Ascending aorta (tissue), 2 donors: ENCODE measurements at regions not wholly inside any gene's neighbourhood (a gene's known extent, or its start where the extent isn't known, plus 50 kb on each side); places are given as distances from the start of the nearest gene placed in this dataset.

Source experiments
- DNase-seq, 2 donors: peaks; one replicate each; pipeline ENCODE4 v3.0.0-alpha.2; 2019; ENCODE audit warnings: low spot score in 2 of 2
- H3K27ac ChIP-seq, 2 donors: fragments of 200-600 bp; sonication (generic); one replicate each; pipeline ENCODE4 v1.5.1; 2016 to 2017; ENCODE audit warnings: mild to moderate bottlenecking in 1 of 2
- H3K27me3 ChIP-seq: fragments of 200-600 bp; sonication (generic); one replicate; pipeline ENCODE4 v1.5.1; 2017
- H3K36me3 ChIP-seq, 2 donors: fragments of 200-600 bp; sonication (generic); one replicate each; pipeline ENCODE4 v1.5.1; 2016
- H3K4me1 ChIP-seq, 2 donors: fragments of 200-600 bp; sonication (generic); one replicate each; pipeline ENCODE4 v1.5.1; 2016 to 2017; ENCODE audit warnings: mild to moderate bottlenecking in 1 of 2
- H3K4me3 ChIP-seq, 2 donors: fragments of 200-600 bp; sonication (generic); one replicate each; pipeline ENCODE4 v1.5.1; 2016 to 2017; ENCODE audit warnings: mild to moderate bottlenecking in 1 of 2
- H3K9me3 ChIP-seq, 2 donors: fragments of 200-600 bp; sonication (generic); one replicate each; pipeline ENCODE4 v1.5.1; 2016
- intact Hi-C: fragments of 100-400 bp; cut with DNase I; formaldehyde crosslinking; loops from one replicate; pipeline ENCODE4 v1.15.1; 2023
- TF ChIP-seq, protein P1 (sequence below), 3 experiments: fragments of 200-600 bp in 2 of 3; fragments of 450-650 bp in 1 of 3; sonication (generic) in 2 of 3; IDR thresholded peaks; one replicate each; pipeline ENCODE4 v1.5.1; 2016 to 2019; ENCODE audit warnings: antibody characterized with exemption in 3 of 3, mild to moderate bottlenecking in 1 of 3, moderate library complexity in 1 of 3

- no peak overlapping the region for H3K4me3 ChIP-seq
- no peaks in the 10 kb centered on the region for H3K4me1 ChIP-seq
- H3K9me3 ChIP-seq, result no peaks in the 10 kb centered on the region
- H3K27ac ChIP-seq, result no peak overlapping the region
- no peaks in the 10 kb centered on the region for H3K36me3 ChIP-seq
- H3K27me3 ChIP-seq, result no peaks in the 10 kb centered on the region
- TF ChIP-seq, protein P1, sequence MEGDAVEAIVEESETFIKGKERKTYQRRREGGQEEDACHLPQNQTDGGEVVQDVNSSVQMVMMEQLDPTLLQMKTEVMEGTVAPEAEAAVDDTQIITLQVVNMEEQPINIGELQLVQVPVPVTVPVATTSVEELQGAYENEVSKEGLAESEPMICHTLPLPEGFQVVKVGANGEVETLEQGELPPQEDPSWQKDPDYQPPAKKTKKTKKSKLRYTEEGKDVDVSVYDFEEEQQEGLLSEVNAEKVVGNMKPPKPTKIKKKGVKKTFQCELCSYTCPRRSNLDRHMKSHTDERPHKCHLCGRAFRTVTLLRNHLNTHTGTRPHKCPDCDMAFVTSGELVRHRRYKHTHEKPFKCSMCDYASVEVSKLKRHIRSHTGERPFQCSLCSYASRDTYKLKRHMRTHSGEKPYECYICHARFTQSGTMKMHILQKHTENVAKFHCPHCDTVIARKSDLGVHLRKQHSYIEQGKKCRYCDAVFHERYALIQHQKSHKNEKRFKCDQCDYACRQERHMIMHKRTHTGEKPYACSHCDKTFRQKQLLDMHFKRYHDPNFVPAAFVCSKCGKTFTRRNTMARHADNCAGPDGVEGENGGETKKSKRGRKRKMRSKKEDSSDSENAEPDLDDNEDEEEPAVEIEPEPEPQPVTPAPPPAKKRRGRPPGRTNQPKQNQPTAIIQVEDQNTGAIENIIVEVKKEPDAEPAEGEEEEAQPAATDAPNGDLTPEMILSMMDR (IDR thresholded peaks at IDR 0.05), result no peak
- intact Hi-C loops, result no loop called here
- DNase-seq, result peak in 1 of 2 donors; percentile 53
Observed at GRCh38 chr18:46290440-46291020, 186.3 kb downstream of the HAUS1 start.

DNA sequence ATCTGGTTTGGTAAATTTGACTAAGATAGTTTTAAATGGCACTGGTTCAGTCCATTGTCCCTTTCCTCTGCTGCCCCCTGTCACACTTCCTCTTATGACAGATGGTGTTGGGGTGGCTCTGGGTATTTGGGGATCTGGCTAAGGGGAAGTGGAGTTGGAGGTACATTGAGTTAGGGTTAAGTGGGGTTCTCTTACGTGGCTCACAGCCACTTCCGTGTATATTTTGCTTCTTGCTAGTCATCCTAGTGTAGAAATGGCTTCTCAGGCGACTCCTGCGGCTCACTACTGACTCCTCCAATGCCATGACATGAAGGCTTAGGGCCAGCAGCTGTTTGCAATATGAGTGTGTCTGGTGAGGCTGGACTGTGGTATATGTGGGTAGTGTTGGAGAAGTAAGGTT lies 187.0 kb downstream of the HAUS1 start:
- TF ChIP-seq, protein P1 (IDR thresholded peaks at IDR 0.05), result no peak
- Histone ChIP-seq H3K4me3 (no peak overlapping the region), H3K27ac (no peak overlapping the region), H3K9me3 (no peaks in the 10 kb centered on the region), H3K27me3 (no peaks in the 10 kb centered on the region), H3K36me3 (no peaks in the 10 kb centered on the region), H3K4me1 (no peaks in the 10 kb centered on the region)
- intact Hi-C loops, result no loop called here
- peak in 1 of 2 donors; percentile 50 for DNase-seq

DNA sequence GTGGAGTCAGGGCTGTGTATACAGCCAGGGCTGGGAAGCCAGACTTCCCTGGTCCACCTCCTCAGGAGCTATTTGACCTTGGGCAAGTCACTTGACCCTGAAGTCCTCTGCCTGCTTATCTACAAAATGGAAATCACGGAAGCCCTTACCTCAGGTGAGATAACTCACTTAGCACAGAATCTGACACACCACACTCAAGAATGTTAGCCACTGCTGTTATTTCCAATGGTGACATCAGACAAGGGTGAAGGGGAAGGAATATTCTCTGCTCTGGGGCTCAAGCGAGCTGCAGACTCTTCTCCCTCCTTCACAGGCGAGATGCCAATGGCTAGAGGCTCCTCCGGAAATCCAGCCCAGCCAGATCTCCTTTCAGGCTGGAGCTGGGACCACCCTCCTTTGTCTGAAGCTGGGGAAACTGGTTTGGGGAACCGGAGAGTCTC lies 189.6 kb downstream of the HAUS1 start:
- Histone ChIP-seq H3K27ac (no peak overlapping the region), H3K4me3 (no peak overlapping the region), H3K4me1 (no peaks in the 10 kb centered on the region), H3K9me3 (no peaks in the 10 kb centered on the region), H3K27me3 (no peaks in the 10 kb centered on the region), H3K36me3 (no peaks in the 10 kb centered on the region)
- intact Hi-C loops, result no loop called here
- TF ChIP-seq, protein P1 (IDR thresholded peaks at IDR 0.05), result no peak
- DNase-seq, result no peak

DNA sequence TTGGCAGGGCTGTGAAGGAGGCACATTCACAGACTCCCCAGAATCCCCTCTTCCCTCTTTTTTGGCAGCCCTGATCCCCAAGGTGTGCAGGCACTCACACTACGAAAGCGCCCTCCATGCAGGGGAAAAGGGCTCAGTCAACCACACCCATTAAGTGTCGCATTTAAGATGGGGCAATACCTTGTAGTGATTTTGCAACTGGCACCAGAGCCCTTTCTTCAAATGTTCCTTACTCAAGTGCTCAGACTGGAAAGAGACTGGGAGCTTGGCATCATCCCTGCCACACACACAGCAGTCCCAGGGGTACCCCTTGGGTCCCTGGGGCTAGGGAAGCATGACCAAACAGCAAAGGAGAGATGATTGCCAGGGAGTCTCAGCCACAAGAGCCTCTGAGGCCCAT lies 190.1 kb downstream of the HAUS1 start:
- H3K36me3 ChIP-seq, result no peaks in the 10 kb centered on the region
- no peaks in the 10 kb centered on the region for H3K27me3 ChIP-seq
- TF ChIP-seq, protein P1 (IDR thresholded peaks at IDR 0.05), result no peak
- no peaks in the 10 kb centered on the region for H3K4me1 ChIP-seq
- no peaks in the 10 kb centered on the region for H3K9me3 ChIP-seq
- no peak overlapping the region for H3K27ac ChIP-seq
- no peak overlapping the region for H3K4me3 ChIP-seq
- intact Hi-C loops, result no loop called here
- no peak for DNase-seq

- TF ChIP-seq, protein P1 (IDR thresholded peaks at IDR 0.05), result no peak
- peak in 1 of 2 donors; percentile 46 for DNase-seq
Observed at GRCh38 chr18:46294751-46295150, 190.6 kb downstream of the HAUS1 start.

GRCh38 chr18:46295416-46295815 lies 191.2 kb downstream of the HAUS1 start:
- no peaks in the 10 kb centered on the region for H3K9me3 ChIP-seq
- intact Hi-C loops, result no loop called here
- H3K4me1 ChIP-seq, result no peaks in the 10 kb centered on the region
- no peaks in the 10 kb centered on the region for H3K36me3 ChIP-seq
- H3K27ac ChIP-seq, result no peak overlapping the region
- TF ChIP-seq, protein P1 (IDR thresholded peaks at IDR 0.05), result no peak
- DNase-seq, result peak in 1 of 2 donors; percentile 21
- no peaks in the 10 kb centered on the region for H3K27me3 ChIP-seq
- no peak overlapping the region for H3K4me3 ChIP-seq

More at GRCh38 chr18:46294751-46295150, 190.6 kb downstream of the HAUS1 start:
- Histone ChIP-seq H3K4me3 (no peak overlapping the region), H3K4me1 (no peaks in the 10 kb centered on the region), H3K36me3 (no peaks in the 10 kb centered on the region), H3K27ac (no peak overlapping the region), H3K9me3 (no peaks in the 10 kb centered on the region), H3K27me3 (no peaks in the 10 kb centered on the region)
- intact Hi-C loops, result no loop called here
